ENCODE measurements at regions not wholly inside any gene's neighbourhood (a gene's known extent, or its start where the extent isn't known, plus 50 kb on each side); places are given as distances from the start of the nearest gene placed in this dataset.

GRCh38 chr12:131547555-131547954, 163.3 kb upstream of the SFSWAP start:
- no peak for TF ChIP-seq CTCF (IDR thresholded peaks at IDR 0.05; ENCODE audit: low read length)
- TF ChIP-seq EZH2 (IDR thresholded peaks at IDR 0.05; ENCODE audit: borderline replicate concordance, low read length): no peak

Measured in OCI-LY1 (cell line).